A673 (cell line): ENCODE measurements at regions not wholly inside any gene's neighbourhood (a gene's known extent, or its start where the extent isn't known, plus 50 kb on each side); places are given as distances from the start of the nearest gene placed in this dataset.

Source experiments
- BruUV-seq: library from RNA; stranded (reverse); fragments of 400-500 nt; replicated peaks from 2 replicates; lab custom pipeline; 2021; lab: Mats Ljungman, UMichigan
- CTCF ChIA-PET: fragments of 300-600 bp; sonication (Branson Sonifier 250); formaldehyde crosslinking; loops from one replicate; lab custom pipeline; 2022; ENCODE audit warnings: antibody characterized with exemption; lab: Charles Lee
- POLR2A ChIA-PET: fragments of 300-600 bp; sonication (Branson Sonifier 250); formaldehyde crosslinking; loops from one replicate; lab custom pipeline; 2022; ENCODE audit warnings: antibody characterized with exemption; ENCODE audit not compliant: low non-redundant PET; lab: Charles Lee
- DNase-seq: peaks from one replicate; pipeline ENCODE4 v3.0.0-alpha.2; 2015; ENCODE audit warnings: low spot score
- H3K27ac ChIP-seq: fragments of 200-600 bp; sonication (generic); 2 replicates; pipeline ENCODE4 v1.5.1; 2016; ENCODE audit warnings: mixed run types, low read depth, mild to moderate bottlenecking, mixed read lengths, antibody characterized with exemption, low read length; ENCODE audit not compliant: poor library complexity, severe bottlenecking
- H3K27me3 ChIP-seq: fragments of 200-600 bp; sonication (generic); replicated peaks from 2 replicates; pipeline ENCODE4 v1.6.1; 2017; ENCODE audit warnings: mixed run types, low read depth, mild to moderate bottlenecking, mixed read lengths, antibody characterized with exemption, low read length; ENCODE audit not compliant: insufficient read depth, poor library complexity
- H3K36me3 ChIP-seq: fragments of 200-600 bp; sonication (generic); 2 replicates; pipeline ENCODE4 v1.6.1; 2016; ENCODE audit warnings: mixed run types, mild to moderate bottlenecking, mixed read lengths, antibody characterized with exemption, low read length; ENCODE audit not compliant: insufficient read depth, poor library complexity, severe bottlenecking
- H3K4me1 ChIP-seq: fragments of 200-600 bp; sonication (generic); 2 replicates; pipeline ENCODE4 v1.6.1; 2017; ENCODE audit warnings: mixed run types, mild to moderate bottlenecking, mixed read lengths, antibody characterized with exemption, low read length; ENCODE audit not compliant: insufficient read depth, poor library complexity, severe bottlenecking
- H3K4me3 ChIP-seq: fragments of 200-600 bp; sonication (generic); 2 replicates; pipeline ENCODE4 v1.5.1; 2016; ENCODE audit warnings: low read depth, mixed run types, mild to moderate bottlenecking, mixed read lengths, low read length; ENCODE audit not compliant: poor library complexity, severe bottlenecking
- H3K9me3 ChIP-seq: fragments of 200-600 bp; sonication (generic); 2 replicates; pipeline ENCODE4 v1.6.1; 2016; ENCODE audit warnings: mixed run types, low read depth, mild to moderate bottlenecking, mixed read lengths, antibody characterized with exemption, low read length; ENCODE audit not compliant: poor library complexity, severe bottlenecking
- CTCF ChIP-seq: fragments of 300-800, 200-600 bp; sonication (generic); conservative IDR thresholded peaks from 2 replicates; pipeline ENCODE4 v1.5.1; 2017; ENCODE audit warnings: low read depth, mild to moderate bottlenecking, antibody characterized with exemption, low read length, moderate library complexity, mixed read lengths
- EZH2 ChIP-seq: fragments of 200-600 bp; sonication (generic); IDR thresholded peaks from 2 replicates; pipeline ENCODE4 v1.6.1; 2017; ENCODE audit warnings: borderline replicate concordance, low read depth, mild to moderate bottlenecking, mixed read lengths, antibody characterized with exemption, low read length; ENCODE audit not compliant: poor library complexity, severe bottlenecking
- intact Hi-C: fragments of 100-400 bp; cut with micrococcal nuclease; formaldehyde crosslinking; loops from one replicate; pipeline ENCODE4 v1.10.0; 2022; ENCODE audit not compliant: unreplicated experiment

GRCh38 chr3:24947103-24947502 lies 452.5 kb upstream of the THRB start:
- no peaks in the 10 kb centered on the region for H3K4me1 ChIP-seq
- DNase-seq, result no peak
- no peaks in the 10 kb centered on the region for H3K9me3 ChIP-seq
- no peak overlapping the region for H3K27ac ChIP-seq
- POLR2A ChIA-PET, result no interaction called here
- no peaks in the 10 kb centered on the region for H3K27me3 ChIP-seq
- H3K36me3 ChIP-seq, result no peaks in the 10 kb centered on the region
- TF ChIP-seq EZH2, result no peak
- TF ChIP-seq CTCF, result no peak
- CTCF ChIA-PET, result interaction anchor here (0.6 kb wide), 1 partner anchor 54 kb away, joined by 3 read pairs; no protein-coding TSS in a partner anchor
- H3K4me3 ChIP-seq, result no peak overlapping the region
- intact Hi-C loops, result no loop called here
- no TSS peak for BruUV-seq

GRCh38 chr3:24951180-24951579 lies 456.5 kb upstream of the THRB start:
- H3K36me3 ChIP-seq, result no peaks in the 10 kb centered on the region
- CTCF ChIA-PET, result no interaction called here
- H3K27ac ChIP-seq, result no peak overlapping the region
- no peaks in the 10 kb centered on the region for H3K4me1 ChIP-seq
- BruUV-seq, result no TSS peak
- no peaks in the 10 kb centered on the region for H3K9me3 ChIP-seq
- intact Hi-C loops, result no loop called here
- POLR2A ChIA-PET, result no interaction called here
- peaks cover 25% of the 10 kb centered on the region for H3K27me3 ChIP-seq
- no peak for DNase-seq
- no peak for TF ChIP-seq CTCF
- no peak for TF ChIP-seq EZH2
- no peak overlapping the region for H3K4me3 ChIP-seq

GRCh38 chr3:24952388-24952787 lies 457.7 kb upstream of the THRB start:
- TF ChIP-seq CTCF, result no peak
- no peak for TF ChIP-seq EZH2
- POLR2A ChIA-PET, result no interaction called here
- no peaks in the 10 kb centered on the region for H3K36me3 ChIP-seq
- peaks cover 27% of the 10 kb centered on the region for H3K27me3 ChIP-seq
- H3K9me3 ChIP-seq, result no peaks in the 10 kb centered on the region
- no peak overlapping the region for H3K4me3 ChIP-seq
- no peak for DNase-seq
- H3K27ac ChIP-seq, result no peak overlapping the region
- intact Hi-C loops, result no loop called here
- H3K4me1 ChIP-seq, result no peaks in the 10 kb centered on the region
- CTCF ChIA-PET, result no interaction called here
- no TSS peak for BruUV-seq
